Fibroblast of skin of right biceps (primary cell): ENCODE measurements at regions not wholly inside any gene's neighbourhood (a gene's known extent, or its start where the extent isn't known, plus 50 kb on each side); places are given as distances from the start of the nearest gene placed in this dataset.
"Not testable (repeated sequence)": the region's sequence is repeated elsewhere in the genome, so short reads cannot be mapped to it uniquely, and the experiment has no call there.

Experiments
- DNase-seq: peaks from one replicate; pipeline ENCODE4 v3.0.0-alpha.2; 2013

- no peak for DNase-seq
Observed at GRCh38 chr16:5789033-5789432, 691.4 kb upstream of the EEF2KMT start.

DNA sequence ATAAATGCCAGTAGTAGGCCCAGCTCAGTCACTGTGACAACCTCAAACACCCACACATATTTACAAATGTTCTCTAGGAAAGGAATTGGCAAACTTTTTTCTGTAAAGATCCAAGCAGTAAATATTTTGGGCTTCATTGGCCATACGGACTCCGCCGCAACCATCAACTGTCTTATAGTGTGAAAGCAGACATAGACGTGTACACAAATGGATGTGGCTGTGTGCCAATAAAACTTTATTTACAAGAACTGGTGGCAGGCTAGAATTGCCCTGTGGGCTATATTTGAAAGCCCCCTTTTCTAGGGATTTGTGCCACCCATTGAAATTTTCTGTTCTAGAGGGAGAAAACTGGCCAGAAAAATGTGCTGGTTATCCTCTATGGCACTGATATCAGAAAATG lies 683.8 kb upstream of the EEF2KMT start:
- no peak for DNase-seq

GRCh38 chr16:5776876-5777275 lies 679.3 kb upstream of the EEF2KMT start:
- DNase-seq, result peak; percentile 16

DNA sequence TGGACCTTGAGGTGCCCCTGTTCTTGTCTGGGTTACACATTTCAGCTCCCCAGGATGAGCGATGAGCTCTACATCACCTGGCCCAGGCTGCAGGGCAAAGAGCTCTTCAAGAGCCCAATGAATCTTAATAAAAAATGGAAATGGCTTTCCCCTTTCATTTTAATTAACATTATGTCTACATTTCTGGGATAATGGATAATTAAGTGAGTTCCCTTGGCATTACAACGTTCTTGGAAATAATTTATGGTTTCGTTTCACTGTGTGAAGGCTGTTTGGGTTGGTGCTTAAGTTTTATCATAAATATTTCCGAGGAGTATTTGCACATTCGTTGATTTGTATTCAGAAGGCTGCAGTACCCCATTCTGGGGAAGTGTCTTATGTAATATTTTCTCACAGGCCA lies 678.3 kb upstream of the EEF2KMT start:
- no peak for DNase-seq

GRCh38 chr16:5770118-5770517 lies 672.5 kb upstream of the EEF2KMT start:
- no peak for DNase-seq

- no peak for DNase-seq
Observed at GRCh38 chr16:5769513-5769912, 671.9 kb upstream of the EEF2KMT start.

- no peak for DNase-seq
Observed at GRCh38 chr16:5768445-5768844, 670.9 kb upstream of the EEF2KMT start.

GRCh38 chr16:5763176-5763575 lies 665.6 kb upstream of the EEF2KMT start:
- no peak for DNase-seq

DNA sequence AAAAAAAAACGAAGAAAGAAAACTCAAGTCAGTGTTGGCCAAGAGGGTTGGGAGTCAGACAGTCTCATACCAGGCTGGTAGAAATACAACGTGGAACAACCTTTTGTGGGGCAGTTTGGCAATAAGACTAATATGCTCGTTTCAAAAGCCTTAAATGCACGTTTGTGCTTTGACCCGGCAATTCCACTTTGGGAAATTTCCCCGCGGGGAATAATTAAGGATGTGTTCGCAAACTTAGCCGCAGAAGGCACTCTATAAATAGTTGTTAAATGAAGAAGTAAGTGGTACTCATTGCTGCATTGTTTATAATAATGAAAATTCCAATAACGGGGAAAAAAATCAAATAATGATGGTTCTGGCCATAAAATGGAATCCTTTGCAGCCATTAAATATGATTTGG lies 664.8 kb upstream of the EEF2KMT start:
- DNase-seq, result no peak

DNA sequence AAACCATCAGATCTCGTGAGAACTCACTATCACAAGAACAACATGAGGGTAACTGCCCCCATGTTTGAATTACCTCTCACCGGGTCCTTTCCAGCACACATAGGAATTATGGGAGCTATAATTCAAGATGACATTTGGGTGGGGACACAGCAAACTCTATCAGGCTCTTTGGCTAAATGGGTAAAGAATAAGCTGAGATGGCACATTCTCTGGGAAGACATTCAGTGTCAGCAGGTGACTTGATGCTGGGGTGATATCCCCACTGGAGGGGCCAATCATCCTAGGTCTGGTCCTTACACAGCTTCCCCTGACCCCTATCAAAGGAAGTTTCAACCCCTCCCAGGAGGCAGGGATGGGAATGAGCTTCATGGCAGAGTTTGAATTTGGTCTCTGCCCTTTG lies 664.0 kb upstream of the EEF2KMT start:
- DNase-seq, result no peak

DNA sequence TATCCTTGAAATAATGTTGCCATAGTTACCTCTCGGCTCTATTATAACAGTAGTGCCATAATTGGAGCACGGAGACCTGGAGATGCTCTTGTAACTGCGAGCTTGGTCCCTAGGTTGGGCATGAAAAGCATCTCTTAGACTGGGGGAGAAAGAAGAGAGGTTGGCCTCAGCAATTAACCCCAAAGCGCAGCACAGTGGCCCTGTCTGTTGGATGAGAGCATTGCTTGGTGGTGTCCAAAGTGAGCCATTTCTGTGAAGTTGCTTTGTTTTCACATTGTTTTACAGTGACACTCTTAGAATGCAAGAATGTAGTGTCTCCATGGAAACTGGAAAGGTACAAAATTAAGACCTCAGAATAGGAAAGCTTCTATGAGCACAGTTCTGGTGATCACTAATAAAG lies 660.7 kb upstream of the EEF2KMT start:
- DNase-seq, result no peak

DNA sequence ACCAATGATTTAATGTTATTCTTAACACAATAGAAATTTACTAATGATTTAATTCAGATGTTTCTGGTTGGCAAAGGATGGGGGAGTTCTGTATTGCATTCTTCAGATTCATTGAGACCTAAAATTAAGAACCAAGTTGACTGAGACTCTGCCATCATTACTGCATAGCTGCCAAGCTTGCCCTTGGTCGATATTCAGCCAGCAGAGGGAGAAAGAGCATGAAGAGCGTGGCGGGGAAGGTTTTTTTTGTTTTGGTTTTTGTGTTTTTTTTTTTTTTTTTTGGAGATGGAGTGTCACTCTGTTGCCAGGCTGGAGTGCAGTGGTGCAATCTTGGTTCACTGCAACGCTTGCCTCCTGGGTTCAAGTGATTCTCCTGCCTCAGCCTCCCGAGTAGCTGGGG lies 659.4 kb upstream of the EEF2KMT start:
- DNase-seq, result no peak

- no peak for DNase-seq
Observed at GRCh38 chr16:5753381-5753780, 655.8 kb upstream of the EEF2KMT start.

DNA sequence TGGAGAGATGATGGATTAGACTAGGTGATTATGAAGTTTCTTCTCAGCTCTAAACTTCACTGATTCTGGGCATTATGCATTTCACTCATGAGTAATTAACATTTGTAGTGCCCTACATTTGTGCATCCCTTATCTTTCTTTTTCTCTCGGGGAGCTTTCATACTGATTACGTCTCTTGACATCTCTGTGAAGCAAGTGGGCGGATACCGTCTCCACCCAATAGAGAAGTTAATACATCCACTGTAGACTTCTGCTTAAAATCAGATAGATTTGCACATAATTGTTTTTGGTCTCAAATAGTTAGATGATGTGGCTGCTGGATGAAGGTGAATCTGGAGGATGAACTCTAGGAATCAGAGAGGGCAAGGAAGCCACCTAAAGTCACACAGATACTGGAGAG lies 653.6 kb upstream of the EEF2KMT start:
- no peak for DNase-seq

- DNase-seq, result not testable (repeated sequence)
Observed at GRCh38 chr16:5750439-5750838, 652.8 kb upstream of the EEF2KMT start.

GRCh38 chr16:5738586-5738985 lies 641.0 kb upstream of the EEF2KMT start:
- no peak for DNase-seq

- no peak for DNase-seq
Observed at GRCh38 chr16:5736209-5736930, 638.8 kb upstream of the EEF2KMT start.

- no peak for DNase-seq
Observed at GRCh38 chr16:5735444-5735843, 637.8 kb upstream of the EEF2KMT start.

DNA sequence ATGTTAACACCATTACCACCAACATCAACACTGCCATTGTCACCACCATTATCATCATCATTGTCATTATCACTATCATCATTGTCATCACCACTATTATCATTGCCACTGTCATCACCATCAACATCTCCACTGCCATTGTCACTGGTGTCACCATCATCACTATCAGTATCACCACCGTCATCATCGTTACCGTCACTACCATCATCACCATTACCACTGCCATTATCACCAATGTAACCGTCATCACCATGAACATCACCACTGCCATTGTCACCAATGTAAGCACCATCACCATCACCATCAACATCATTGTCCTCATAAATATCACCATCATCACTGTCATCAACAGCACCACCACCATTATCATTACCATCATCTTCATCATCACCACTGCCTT lies 633.2 kb upstream of the EEF2KMT start:
- DNase-seq, result no peak

DNA sequence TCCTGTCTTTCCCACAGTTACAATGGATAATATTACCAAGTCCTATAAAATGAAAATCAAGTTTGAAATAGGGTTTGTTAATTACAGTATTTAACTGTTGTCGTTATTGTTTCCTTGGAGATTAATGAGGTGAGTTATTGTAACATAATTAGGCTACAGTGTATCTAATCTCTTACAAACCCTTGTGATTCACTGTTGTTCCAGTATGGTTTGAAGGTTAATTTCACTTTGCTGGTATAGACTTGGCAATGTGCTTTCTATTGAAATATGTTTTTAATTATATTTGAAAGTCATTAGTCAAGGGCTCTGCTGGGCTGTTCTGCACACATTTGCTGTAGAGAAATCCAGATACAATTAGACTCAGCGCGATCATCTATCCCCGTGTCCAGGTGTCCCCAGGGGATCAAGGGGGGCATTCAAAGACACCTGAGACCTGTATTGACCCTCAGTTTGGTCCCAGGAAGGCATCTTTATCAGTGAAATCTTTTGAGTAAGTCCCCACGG lies 624.6 kb upstream of the EEF2KMT start:
- no peak for DNase-seq

GRCh38 chr16:5715155-5715554 lies 617.6 kb upstream of the EEF2KMT start:
- no peak for DNase-seq

DNA sequence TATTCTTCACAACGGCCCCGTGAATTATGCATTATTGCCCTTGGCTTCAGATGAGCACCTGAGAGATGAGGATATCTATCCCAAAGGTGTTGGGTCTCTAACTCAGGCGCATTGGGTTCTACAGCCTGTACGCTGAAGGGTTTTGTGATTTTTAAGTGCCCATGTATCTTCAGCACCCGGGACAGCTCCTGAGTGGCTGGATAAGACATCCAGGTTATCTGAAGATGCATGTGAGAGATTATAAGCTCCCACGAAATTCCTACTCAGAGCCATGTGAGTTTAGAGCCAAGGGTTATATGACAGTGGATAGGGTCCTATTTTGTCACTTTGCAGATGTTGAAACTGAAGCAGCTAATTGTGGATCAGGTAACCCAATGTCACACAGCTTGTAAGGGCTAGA lies 612.3 kb upstream of the EEF2KMT start:
- DNase-seq, result no peak

GRCh38 chr16:5706211-5706610 lies 608.6 kb upstream of the EEF2KMT start:
- no peak for DNase-seq

- no peak for DNase-seq
Observed at GRCh38 chr16:5704271-5704670, 606.7 kb upstream of the EEF2KMT start.

DNA sequence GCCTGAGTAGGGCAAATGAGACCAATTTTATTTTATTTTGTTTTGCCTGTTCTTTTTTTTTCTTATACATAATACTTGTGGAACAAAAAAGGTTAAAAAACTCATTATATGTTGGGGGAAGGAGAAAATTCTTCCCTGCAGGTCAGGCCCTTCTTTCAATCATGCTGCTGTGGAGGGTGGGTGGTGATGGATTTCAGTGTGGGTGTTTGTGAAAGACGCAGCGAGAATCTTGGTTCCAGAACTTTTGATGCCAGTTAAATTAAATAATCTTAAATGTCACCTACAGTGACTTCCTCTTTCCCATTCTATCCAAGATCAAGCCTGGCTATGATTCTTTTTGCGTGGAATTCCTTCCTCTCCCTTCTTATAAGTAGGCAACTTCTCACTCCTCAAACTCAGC lies 595.8 kb upstream of the EEF2KMT start:
- no peak for DNase-seq
